GM13976 (cell line): ENCODE measurements at regions not wholly inside any gene's neighbourhood (a gene's known extent, or its start where the extent isn't known, plus 50 kb on each side); places are given as distances from the start of the nearest gene placed in this dataset.

Experiments
- DNase-seq: peaks from one replicate; pipeline ENCODE4 v3.0.0; 2012; ENCODE audit warnings: low spot score
- CTCF ChIP-seq: IDR thresholded peaks from 2 replicates; pipeline ENCODE4 v1.5.1; 2012; ENCODE audit warnings: borderline replicate concordance, mild to moderate bottlenecking; ENCODE audit not compliant: insufficient read depth; ENCODE audit errors: extremely low read depth, missing control alignments, control extremely low read depth
- in situ Hi-C: fragments of 300-500 bp; cut with MboI; formaldehyde crosslinking; loops from one replicate; pipeline ENCODE4 v1.12.0; 2022; ENCODE audit warnings: low sequenced_read_pairs, mixed read lengths, inconsistent platforms; ENCODE audit not compliant: unreplicated experiment

GRCh38 chr1:207965392-207966387, 54.8 kb upstream of the CD34 start:
- in situ Hi-C loops: loop anchor here (5.0 kb wide), 1 partner anchor 83 kb away; no protein-coding TSS in a partner anchor
- no peak for DNase-seq
- no peak for TF ChIP-seq CTCF

DNA sequence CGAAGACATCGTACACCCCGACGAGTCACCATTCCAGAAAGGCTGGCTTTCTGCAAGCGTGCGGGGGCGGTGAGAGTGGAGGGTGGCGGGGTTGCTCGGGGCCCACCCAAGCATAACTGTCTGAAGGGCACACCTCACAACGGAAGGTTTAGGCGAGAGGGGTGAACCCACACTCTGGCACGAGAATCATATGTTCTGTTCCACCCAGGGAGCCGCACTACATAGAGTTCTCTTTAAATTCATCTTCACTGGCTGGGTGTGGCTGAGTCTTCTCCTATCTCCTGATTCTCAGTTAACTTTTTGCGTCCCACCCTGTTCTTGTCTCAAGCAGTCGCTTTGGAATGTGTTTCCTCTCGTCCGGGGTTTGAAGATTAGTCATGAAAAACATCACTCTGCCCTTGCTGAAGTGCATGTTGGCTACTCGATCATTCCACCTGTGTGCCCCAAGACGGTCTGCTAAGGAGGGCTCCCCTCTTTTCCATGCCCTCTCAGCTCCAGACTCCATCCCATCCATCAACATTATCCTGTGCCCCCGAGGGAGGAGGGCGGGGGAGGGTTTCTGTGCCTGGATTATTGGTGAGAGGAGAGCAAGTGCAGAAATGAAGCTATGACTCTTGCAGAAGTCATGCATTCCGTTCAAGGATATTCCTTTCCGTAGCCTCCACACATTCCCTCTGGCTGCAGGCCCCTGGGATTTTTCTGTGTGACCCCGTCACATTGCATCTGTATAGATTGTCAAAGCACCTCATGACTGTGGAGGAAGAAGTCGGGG, 53.5 kb upstream of the CD34 start:
- no peak for DNase-seq
- no peak for TF ChIP-seq CTCF
- in situ Hi-C loops: no loop called here

DNA sequence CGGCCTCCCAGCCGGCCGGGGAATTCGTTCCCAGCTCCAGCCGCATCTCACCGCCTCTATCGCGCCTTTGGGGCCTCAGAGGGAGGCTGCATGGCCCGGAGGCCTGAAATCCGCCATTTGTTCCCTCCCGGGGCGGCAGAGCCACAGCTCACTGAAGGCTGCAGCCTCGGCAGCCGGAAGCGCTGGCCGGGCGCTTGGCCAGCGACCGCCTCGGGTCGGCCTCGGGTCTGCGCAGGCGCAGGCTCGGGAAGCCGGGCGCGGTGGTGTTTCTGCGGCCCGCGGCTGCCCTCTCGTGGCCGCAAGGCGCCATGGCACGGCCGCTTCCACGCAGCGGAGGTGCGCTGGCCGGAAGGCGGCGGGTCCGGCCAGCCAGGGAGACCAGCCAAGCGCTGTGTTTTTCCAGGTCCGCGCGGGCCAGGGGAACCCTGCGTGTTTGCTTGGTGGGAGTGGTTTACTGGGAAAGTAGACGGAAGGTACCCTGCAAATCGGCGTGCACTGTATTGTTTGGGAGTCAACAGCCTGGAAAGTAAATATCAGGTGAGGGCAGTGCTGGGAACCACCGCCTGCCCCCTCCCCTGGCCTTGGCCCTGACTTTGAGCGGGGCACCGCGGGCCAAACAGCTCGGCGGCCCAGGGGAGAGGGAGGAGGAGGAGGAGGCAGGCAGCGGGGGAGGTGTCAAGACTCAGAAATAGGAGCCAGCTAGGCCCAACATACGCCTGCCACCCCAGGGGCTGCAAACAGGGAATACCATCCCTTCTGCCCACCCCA, 52.7 kb upstream of the CD34 start:
- peak; percentile 100 for TF ChIP-seq CTCF
- in situ Hi-C loops: no loop called here
- peak; percentile 98 for DNase-seq

GRCh38 chr1:207962716-207963426, 51.9 kb upstream of the CD34 start:
- in situ Hi-C loops: no loop called here
- no peak for TF ChIP-seq CTCF
- no peak for DNase-seq
